HCT116 (cell line): ENCODE measurements at regions not wholly inside any gene's neighbourhood (a gene's known extent, or its start where the extent isn't known, plus 50 kb on each side); places are given as distances from the start of the nearest gene placed in this dataset.

Experiments
- ATAC-seq: fragments of 200-7000 bp; cut with Tn5 transposase; 2 replicates; pipeline ENCODE4 v1.9.1; 2020; ENCODE audit warnings: mild to moderate bottlenecking, moderate library complexity
- BruUV-seq: library from RNA; stranded (reverse); fragments of 400-500 nt; replicated peaks from 2 replicates; lab custom pipeline; 2021; lab: Mats Ljungman, UMichigan
- CTCF ChIA-PET: fragments of 300-600 bp; sonication (Branson Sonifier 250); formaldehyde crosslinking; loops from one replicate; lab custom pipeline; 2021; ENCODE audit warnings: antibody characterized with exemption; lab: Charles Lee
- POLR2A ChIA-PET: fragments of 300-600, 350-600 bp; sonication (Branson Sonifier 250); formaldehyde crosslinking; loops from one replicate; lab custom pipeline; 2021; ENCODE audit warnings: antibody characterized with exemption; lab: Charles Lee
- RAD21 ChIA-PET, 2 experiments: fragments of 300-600 bp; sonication (Branson Sonifier 250); formaldehyde crosslinking; loops; one replicate each; lab custom pipeline; 2023; ENCODE audit warnings: low total read pairs in 2 of 2; ENCODE audit not compliant: uncharacterized antibody in 2 of 2, unreplicated experiment in 2 of 2, low non-redundant PET in 1 of 2; lab: Charles Lee
- DNase-seq: peaks from one replicate; pipeline ENCODE4 v3.0.0-alpha.2; 2010; ENCODE audit warnings: low read depth, low spot score
- H2AFZ ChIP-seq: fragments of 200-600 bp; shearing (Covaris generic), sonication (generic); 2 replicates; pipeline ENCODE4 v1.6.1; 2017; ENCODE audit warnings: low read depth, mixed run types, mixed read lengths, antibody characterized with exemption, low read length; ENCODE audit not compliant: poor library complexity, severe bottlenecking
- H3K27ac ChIP-seq: 2 replicates; pipeline ENCODE4 v1.5.1; 2012; ENCODE audit warnings: low read depth, low read length
- H3K27me3 ChIP-seq: fragments of 200-600 bp; sonication (generic); 2 replicates; pipeline ENCODE4 v1.6.1; 2016; ENCODE audit warnings: mixed run types, low read length, mixed read lengths; ENCODE audit not compliant: insufficient read depth
- H3K36me3 ChIP-seq, 2 experiments: fragments of 200-500 bp in 1 of 2; fragments of 200-600 bp in 1 of 2; sonication (Bioruptor generic) in 1 of 2; sonication (generic) in 1 of 2; 2 replicates each; pipeline versions ENCODE4 v1.5.1 to v1.6.1; 2014 to 2016; ENCODE audit warnings: low read length in 2 of 2, inconsistent platforms in 1 of 2, mixed read lengths in 1 of 2, mixed run types in 1 of 2; ENCODE audit not compliant: insufficient read depth in 2 of 2, control insufficient read depth in 1 of 2
- H3K4me1 ChIP-seq, 2 experiments: fragments of 200-600 bp in 1 of 2; sonication (generic) in 1 of 2; 2 replicates each; pipeline versions ENCODE4 v1.5.1 to v1.6.1; 2012 to 2017; ENCODE audit warnings: low read length in 2 of 2, inconsistent platforms in 1 of 2, mild to moderate bottlenecking in 1 of 2, mixed read lengths in 1 of 2, mixed run types in 1 of 2, moderate library complexity in 1 of 2; ENCODE audit not compliant: insufficient read depth in 2 of 2, control insufficient read depth in 1 of 2
- H3K4me2 ChIP-seq: fragments of 200-600 bp; sonication (generic); 2 replicates; pipeline ENCODE4 v1.6.1; 2017; ENCODE audit warnings: mixed run types, low read length, mixed read lengths
- H3K4me3 ChIP-seq, 2 experiments: fragments of 200-600 bp in 1 of 2; sonication (generic) in 1 of 2; replicated peaks in 1 of 2; 2 replicates each; pipeline ENCODE4 v1.5.1; 2011 to 2016; ENCODE audit warnings: low read length in 2 of 2, control low read depth in 1 of 2, low read depth in 1 of 2, mild to moderate bottlenecking in 1 of 2, mixed read lengths in 1 of 2, mixed run types in 1 of 2
- H3K79me2 ChIP-seq: fragments of 200-600 bp; sonication (generic); 2 replicates; pipeline ENCODE4 v1.6.1; 2017; ENCODE audit warnings: mild to moderate bottlenecking, mixed run types, low read length, moderate library complexity, mixed read lengths; ENCODE audit not compliant: insufficient read depth
- H3K9ac ChIP-seq: fragments of 200-600 bp; sonication (generic); 2 replicates; pipeline ENCODE4 v1.6.1; 2016; ENCODE audit warnings: low read length, mixed read lengths
- H3K9me2 ChIP-seq: fragments of 200-600 bp; sonication (generic), shearing (Covaris generic); 2 replicates; pipeline ENCODE4 v1.6.1; 2017; ENCODE audit warnings: mixed run types, mild to moderate bottlenecking, moderate library complexity; ENCODE audit not compliant: insufficient read depth
- H3K9me3 ChIP-seq, 2 experiments: fragments of 200-500 bp in 1 of 2; fragments of 200-600 bp in 1 of 2; sonication (Bioruptor generic) in 1 of 2; sonication (generic) in 1 of 2; 2 replicates each; pipeline ENCODE4 v1.6.1; 2014 to 2017; ENCODE audit warnings: low read length in 2 of 2, mixed read lengths in 2 of 2, inconsistent platforms in 1 of 2, low read depth in 1 of 2, mild to moderate bottlenecking in 1 of 2, mixed run types in 1 of 2, moderate library complexity in 1 of 2; ENCODE audit not compliant: control insufficient read depth in 1 of 2, insufficient read depth in 1 of 2
- H4K20me1 ChIP-seq: fragments of 200-600 bp; sonication (generic), shearing (Covaris generic); 2 replicates; pipeline ENCODE4 v1.6.1; 2017; ENCODE audit warnings: mixed run types, mild to moderate bottlenecking, moderate library complexity; ENCODE audit not compliant: insufficient read depth
- CBX3 ChIP-seq: IDR thresholded peaks from 2 replicates; pipeline ENCODE4 v1.6.1; 2012; ENCODE audit warnings: low read depth
- CEBPB ChIP-seq: IDR thresholded peaks from 2 replicates; pipeline ENCODE4 v1.6.1; 2012; ENCODE audit warnings: low read depth
- CTCF ChIP-seq, 3 experiments: fragments of 200-600 bp in 1 of 3; sonication (generic) in 1 of 3; IDR thresholded peaks in 2 of 3; conservative IDR thresholded peaks in 1 of 3; 2 replicates each; pipeline ENCODE4 v1.5.1; 2012 to 2017; ENCODE audit warnings: low read depth in 2 of 3, low read length in 2 of 3, antibody characterized with exemption in 1 of 3, borderline replicate concordance in 1 of 3, control low read depth in 1 of 3, mild to moderate bottlenecking in 1 of 3, mixed read lengths in 1 of 3, mixed run types in 1 of 3, moderate library complexity in 1 of 3; ENCODE audit not compliant: insufficient read depth in 1 of 3
- ELF1 ChIP-seq: IDR thresholded peaks from 2 replicates; pipeline ENCODE4 v1.6.1; 2012; ENCODE audit warnings: low read depth, borderline replicate concordance
- FOSL1 ChIP-seq: IDR thresholded peaks from 2 replicates; pipeline ENCODE4 v1.6.1; 2012; ENCODE audit warnings: low read depth
- MAX ChIP-seq: IDR thresholded peaks from 2 replicates; pipeline ENCODE4 v1.6.1; 2012
- POLR2AphosphoS5 ChIP-seq: IDR thresholded peaks from 2 replicates; pipeline ENCODE4 v1.6.1; 2011; ENCODE audit warnings: mild to moderate bottlenecking, low read depth, low read length, moderate library complexity
- RAD21 ChIP-seq: IDR thresholded peaks from 2 replicates; pipeline ENCODE4 v1.6.1; 2012; ENCODE audit warnings: low read depth, mild to moderate bottlenecking
- REST ChIP-seq: IDR thresholded peaks from 2 replicates; pipeline ENCODE4 v1.6.1; 2012; ENCODE audit warnings: low read depth
- SIN3A ChIP-seq: IDR thresholded peaks from 2 replicates; pipeline ENCODE4 v1.6.1; 2012; ENCODE audit warnings: low read depth
- YY1 ChIP-seq: IDR thresholded peaks from 2 replicates; pipeline ENCODE4 v1.6.1; 2011; ENCODE audit warnings: low read length, low read depth, moderate library complexity, mild to moderate bottlenecking; ENCODE audit not compliant: insufficient replicate concordance; ENCODE audit errors: extremely low read depth
- ZBTB33 ChIP-seq: IDR thresholded peaks from 2 replicates; pipeline ENCODE4 v1.6.1; 2011; ENCODE audit warnings: mild to moderate bottlenecking, low read length, moderate library complexity; ENCODE audit not compliant: insufficient replicate concordance; ENCODE audit errors: extremely low read depth
- ZFX ChIP-seq: fragments of 450-650 bp; IDR thresholded peaks from 2 replicates; pipeline ENCODE4 v1.6.1; 2017
- ZNF274 ChIP-seq: fragments of 200-500 bp; sonication (Bioruptor generic); IDR thresholded peaks from 2 replicates; pipeline ENCODE4 v1.6.1; 2014; ENCODE audit warnings: mild to moderate bottlenecking, low read depth, low read length, inconsistent platforms
- intact Hi-C: fragments of 100-400 bp; cut with micrococcal nuclease; formaldehyde crosslinking; loops from 2 replicates; pipeline ENCODE4 v1.10.0; 2022

GRCh38 chr20:48395816-48396546 is 431.8 kb downstream of the PREX1 start:
- CTCF ChIA-PET, result no interaction called here
- no peak overlapping the region for H3K4me3 ChIP-seq
- TF ChIP-seq CEBPB (no peak), CTCF (IDR thresholded peaks at IDR 0.05 in 2 of 3, conservative IDR thresholded peaks at IDR 0.05 in 1 of 3; ENCODE audit: borderline replicate concordance in 1 of 3, insufficient read depth in 1 of 3, low read depth in 2 of 3, low read length in 2 of 3) (no peak), ELF1 (no peak), POLR2AphosphoS5 (no peak), MAX (no peak), SIN3A (no peak), ZFX (no peak), YY1 (no peak), RAD21 (no peak), ZBTB33 (no peak), FOSL1 (no peak), REST (no peak), CBX3 (no peak), ZNF274 (no peak)
- RAD21 ChIA-PET, result no interaction called here
- H3K27me3 ChIP-seq, result peaks cover 3% of the 10 kb centered on the region; the same call in 1 of the 2 replicates
- no peaks in the 10 kb centered on the region for H3K4me1 ChIP-seq
- H3K9me3 ChIP-seq, result peaks cover 0 to 5% of the 10 kb centered on the region in 2 experiments; a peak in 1 of 4 replicates
- no peak overlapping the region for H3K4me2 ChIP-seq
- no peak overlapping the region for H3K9ac ChIP-seq
- H3K27ac ChIP-seq, result no peak overlapping the region
- intact Hi-C loops, result no loop called here
- no peaks in the 10 kb centered on the region for H3K36me3 ChIP-seq
- H2AFZ ChIP-seq, result no peak overlapping the region
- no peaks in the 10 kb centered on the region for H3K9me2 ChIP-seq
- POLR2A ChIA-PET, result no interaction called here
- DNase-seq (no peak), ATAC-seq (no peak)
- no TSS peak for BruUV-seq
- H4K20me1 ChIP-seq, result no peaks in the 10 kb centered on the region
- no peaks in the 10 kb centered on the region for H3K79me2 ChIP-seq
